SK-N-SH (cell line): ENCODE measurements at regions not wholly inside any gene's neighbourhood (a gene's known extent, or its start where the extent isn't known, plus 50 kb on each side); places are given as distances from the start of the nearest gene placed in this dataset.

Experiments used
- CTCF ChIA-PET: fragments of 300-600, 350-600 bp; formaldehyde crosslinking; extraction: SDS; loops from one replicate; lab custom pipeline; 2021; lab: Yijun Ruan, JAX
- POLR2A ChIA-PET: fragments of 350-600 bp; sonication (Branson Sonifier 250); formaldehyde crosslinking; extraction: SDS; loops from one replicate; lab custom pipeline; 2020; ENCODE audit warnings: antibody characterized with exemption, inconsistent platforms; lab: Yijun Ruan, JAX
- DNase-seq: peaks from one replicate; pipeline ENCODE4 v3.0.0; 2012
- H2AFZ ChIP-seq: fragments of 200-600 bp; sonication (generic); 2 replicates; pipeline ENCODE4 v1.8.1; 2016; ENCODE audit warnings: antibody characterized with exemption, mild to moderate bottlenecking, low read depth
- H3F3A ChIP-seq: fragments of 200-600 bp; sonication (generic); replicated peaks from 2 replicates; pipeline ENCODE3; 2016; ENCODE audit warnings: antibody characterized with exemption, mild to moderate bottlenecking; ENCODE audit not compliant: insufficient read depth
- H3K27ac ChIP-seq, 2 experiments: fragments of 200-500 bp in 1 of 2; fragments of 200-600 bp in 1 of 2; sonication (Bioruptor generic) in 1 of 2; sonication (generic), shearing (Covaris generic) in 1 of 2; 2 replicates each; pipeline versions ENCODE4 v1.5.1 to v1.6.1; 2014 to 2016; ENCODE audit warnings: low read depth in 2 of 2, inconsistent platforms in 1 of 2, low read length in 1 of 2, mild to moderate bottlenecking in 1 of 2, mixed read lengths in 1 of 2
- H3K27me3 ChIP-seq: fragments of 200-600 bp; sonication (generic), shearing (Covaris generic); 2 replicates; pipeline ENCODE4 v1.6.1; 2016; ENCODE audit warnings: mixed run types; ENCODE audit not compliant: insufficient read depth
- H3K36me3 ChIP-seq, 2 experiments: fragments of 200-500 bp in 1 of 2; fragments of 200-600 bp in 1 of 2; sonication (Bioruptor generic) in 1 of 2; sonication (generic) in 1 of 2; replicated peaks in 1 of 2; 2 replicates each; pipeline versions ENCODE3 to v1.5.1; 2014 to 2016; ENCODE audit warnings: low read length in 1 of 2, mild to moderate bottlenecking in 1 of 2; ENCODE audit not compliant: insufficient read depth in 2 of 2, control insufficient read depth in 1 of 2
- H3K4me1 ChIP-seq, 2 experiments: fragments of 200-500 bp in 1 of 2; fragments of 200-600 bp in 1 of 2; sonication (Bioruptor generic) in 1 of 2; sonication (generic), shearing (Covaris generic) in 1 of 2; 2 replicates each; pipeline versions ENCODE4 v1.5.1 to v1.6.1; 2014 to 2016; ENCODE audit warnings: low read depth in 1 of 2, low read length in 1 of 2, mixed run types in 1 of 2; ENCODE audit not compliant: insufficient read depth in 2 of 2, control insufficient read depth in 1 of 2
- H3K4me2 ChIP-seq: fragments of 200-600 bp; sonication (generic), shearing (Covaris generic); 2 replicates; pipeline ENCODE4 v1.6.1; 2017; ENCODE audit warnings: mixed run types
- H3K4me3 ChIP-seq, 2 experiments: fragments of 200-500 bp in 1 of 2; fragments of 200-600 bp in 1 of 2; sonication (Bioruptor generic) in 1 of 2; sonication (generic), shearing (Covaris generic) in 1 of 2; 2 replicates each; pipeline versions ENCODE4 v1.5.1 to v1.8.1; 2014 to 2016; ENCODE audit warnings: low read depth in 2 of 2, inconsistent platforms in 1 of 2, low read length in 1 of 2, mild to moderate bottlenecking in 1 of 2, mixed read lengths in 1 of 2, moderate library complexity in 1 of 2
- H3K79me2 ChIP-seq: fragments of 200-600 bp; sonication (generic); 2 replicates; pipeline ENCODE4 v1.8.1; 2017; ENCODE audit warnings: mild to moderate bottlenecking; ENCODE audit not compliant: insufficient read depth
- H3K9ac ChIP-seq: fragments of 200-600 bp; sonication (generic); 2 replicates; pipeline ENCODE4 v1.6.1; 2017; ENCODE audit warnings: mixed run types
- H3K9me2 ChIP-seq: fragments of 200-600 bp; sonication (generic); 2 replicates; pipeline ENCODE4 v1.6.1; 2017; ENCODE audit warnings: mixed run types
- H3K9me3 ChIP-seq: fragments of 200-600 bp; sonication (generic); 2 replicates; pipeline ENCODE4 v1.6.1; 2017; ENCODE audit warnings: mixed run types, mild to moderate bottlenecking, moderate library complexity
- H4K20me1 ChIP-seq: fragments of 200-600 bp; sonication (generic); 2 replicates; pipeline ENCODE4 v1.6.1; 2017; ENCODE audit warnings: mild to moderate bottlenecking, mixed run types; ENCODE audit not compliant: insufficient read depth
- CHD2 ChIP-seq: fragments of 150-350 bp; IDR thresholded peaks from 2 replicates; pipeline ENCODE4 v1.6.1; 2018; ENCODE audit warnings: low read length; ENCODE audit not compliant: partially characterized antibody
- EP300 ChIP-seq, 2 experiments: IDR thresholded peaks; 2 replicates each; pipeline versions ENCODE4 v1.4.0 to v1.6.1; 2012; ENCODE audit warnings: borderline replicate concordance in 1 of 2, low read depth in 1 of 2, low read length in 1 of 2
- EZH2phosphoT487 ChIP-seq: fragments of 200-600 bp; sonication (generic); IDR thresholded peaks from 2 replicates; pipeline ENCODE4 v1.6.1; 2017; ENCODE audit warnings: low read depth, mixed run types, mild to moderate bottlenecking, antibody characterized with exemption, moderate library complexity, borderline replicate concordance
- FOSL2 ChIP-seq: IDR thresholded peaks from 2 replicates; pipeline ENCODE4 v1.4.0; 2012; ENCODE audit warnings: low read depth, mild to moderate bottlenecking, moderate library complexity, borderline replicate concordance
- FOXM1 ChIP-seq: IDR thresholded peaks from 2 replicates; pipeline ENCODE4 v1.4.0; 2012; ENCODE audit warnings: low read depth, mild to moderate bottlenecking
- NFIC ChIP-seq: IDR thresholded peaks from 2 replicates; pipeline ENCODE4 v1.4.0; 2012; ENCODE audit warnings: borderline replicate concordance
- NRF1 ChIP-seq: IDR thresholded peaks from 2 replicates; pipeline ENCODE4 v1.6.1; 2012; ENCODE audit warnings: low read depth, mild to moderate bottlenecking, low read length
- RAD21 ChIP-seq: IDR thresholded peaks from 2 replicates; pipeline ENCODE4 v1.6.1; 2012; ENCODE audit warnings: mild to moderate bottlenecking, low read length
- RCOR1 ChIP-seq: fragments of 150-350 bp; IDR thresholded peaks from 2 replicates; pipeline ENCODE4 v1.6.1; 2017; ENCODE audit warnings: antibody characterized with exemption, low read length
- RFX5 ChIP-seq: IDR thresholded peaks from 2 replicates; pipeline ENCODE4 v1.6.1; 2012; ENCODE audit warnings: mild to moderate bottlenecking, improper control_type of control experiment, low read length
- RXRA ChIP-seq: IDR thresholded peaks from 2 replicates; pipeline ENCODE4 v1.4.0; 2012; ENCODE audit warnings: low read depth, mild to moderate bottlenecking, borderline replicate concordance
- SIN3A ChIP-seq: IDR thresholded peaks from 2 replicates; pipeline ENCODE4 v1.6.1; 2012; ENCODE audit warnings: low read depth, mild to moderate bottlenecking, low read length, moderate library complexity, borderline replicate concordance
- TAF1 ChIP-seq: IDR thresholded peaks from 2 replicates; pipeline ENCODE4 v1.6.1; 2012; ENCODE audit warnings: low read depth, mild to moderate bottlenecking, low read length, moderate library complexity, borderline replicate concordance
- YY1 ChIP-seq: IDR thresholded peaks from 2 replicates; pipeline ENCODE4 v1.4.0; 2012; ENCODE audit warnings: low read depth, mild to moderate bottlenecking
- WGBS: methylation state at CpG from one replicate; pipeline ENCODE4 v1.1.6; 2017; ENCODE audit warnings: low lambda C conversion rate; 5-methylcytosine and 5-hydroxymethylcytosine counted together
- TF ChIP-seq, protein P1 (sequence below): IDR thresholded peaks from 2 replicates; pipeline ENCODE4 v1.4.0; 2012; ENCODE audit warnings: low read depth
- TF ChIP-seq, protein P2 (sequence below): IDR thresholded peaks from 2 replicates; pipeline ENCODE4; 2012
- TF ChIP-seq, protein P3 (sequence below): IDR thresholded peaks from 2 replicates; pipeline ENCODE4 v1.4.0; 2012; ENCODE audit warnings: low read depth, borderline replicate concordance

DNA sequence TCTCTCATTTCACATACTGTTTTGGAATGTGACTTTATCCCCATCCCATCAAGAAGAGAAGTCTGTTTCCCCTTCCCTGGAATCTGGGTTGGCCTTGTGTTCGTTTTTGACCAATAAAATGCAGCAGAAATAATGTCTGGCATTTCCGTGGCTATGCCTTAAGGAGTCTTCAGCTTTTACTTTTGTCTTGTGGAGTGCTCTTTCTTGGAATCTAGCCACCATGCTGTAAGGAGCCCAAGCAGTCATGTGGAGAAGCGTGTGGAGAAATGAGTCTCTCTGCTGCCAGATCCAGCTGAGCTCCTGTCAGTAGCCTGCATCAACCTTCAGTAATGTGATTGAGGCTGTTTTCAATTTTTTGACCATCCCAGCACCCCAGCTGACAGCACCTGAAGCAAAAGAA is 84.4 kb upstream of the ARMCX2 start:
- TF ChIP-seq TAF1, result no peak
- no peak for TF ChIP-seq NRF1
- no peak for TF ChIP-seq YY1
- no peak for TF ChIP-seq EP300 (IDR thresholded peaks at IDR 0.05; ENCODE audit: borderline replicate concordance in 1 of 2, low read depth in 1 of 2, low read length in 1 of 2)
- TF ChIP-seq RCOR1, result no peak
- no peak for TF ChIP-seq NFIC
- TF ChIP-seq RAD21, result no peak
- TF ChIP-seq CHD2, result no peak
- TF ChIP-seq RFX5, result no peak
- TF ChIP-seq, protein P1, sequence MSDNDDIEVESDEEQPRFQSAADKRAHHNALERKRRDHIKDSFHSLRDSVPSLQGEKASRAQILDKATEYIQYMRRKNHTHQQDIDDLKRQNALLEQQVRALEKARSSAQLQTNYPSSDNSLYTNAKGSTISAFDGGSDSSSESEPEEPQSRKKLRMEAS, result no peak
- TF ChIP-seq, protein P2, sequence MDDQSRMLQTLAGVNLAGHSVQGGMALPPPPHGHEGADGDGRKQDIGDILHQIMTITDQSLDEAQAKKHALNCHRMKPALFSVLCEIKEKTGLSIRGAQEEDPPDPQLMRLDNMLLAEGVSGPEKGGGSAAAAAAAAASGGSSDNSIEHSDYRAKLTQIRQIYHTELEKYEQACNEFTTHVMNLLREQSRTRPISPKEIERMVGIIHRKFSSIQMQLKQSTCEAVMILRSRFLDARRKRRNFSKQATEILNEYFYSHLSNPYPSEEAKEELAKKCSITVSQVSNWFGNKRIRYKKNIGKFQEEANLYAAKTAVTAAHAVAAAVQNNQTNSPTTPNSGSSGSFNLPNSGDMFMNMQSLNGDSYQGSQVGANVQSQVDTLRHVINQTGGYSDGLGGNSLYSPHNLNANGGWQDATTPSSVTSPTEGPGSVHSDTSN, result no peak
- TF ChIP-seq FOSL2, result no peak
- TF ChIP-seq, protein P3, sequence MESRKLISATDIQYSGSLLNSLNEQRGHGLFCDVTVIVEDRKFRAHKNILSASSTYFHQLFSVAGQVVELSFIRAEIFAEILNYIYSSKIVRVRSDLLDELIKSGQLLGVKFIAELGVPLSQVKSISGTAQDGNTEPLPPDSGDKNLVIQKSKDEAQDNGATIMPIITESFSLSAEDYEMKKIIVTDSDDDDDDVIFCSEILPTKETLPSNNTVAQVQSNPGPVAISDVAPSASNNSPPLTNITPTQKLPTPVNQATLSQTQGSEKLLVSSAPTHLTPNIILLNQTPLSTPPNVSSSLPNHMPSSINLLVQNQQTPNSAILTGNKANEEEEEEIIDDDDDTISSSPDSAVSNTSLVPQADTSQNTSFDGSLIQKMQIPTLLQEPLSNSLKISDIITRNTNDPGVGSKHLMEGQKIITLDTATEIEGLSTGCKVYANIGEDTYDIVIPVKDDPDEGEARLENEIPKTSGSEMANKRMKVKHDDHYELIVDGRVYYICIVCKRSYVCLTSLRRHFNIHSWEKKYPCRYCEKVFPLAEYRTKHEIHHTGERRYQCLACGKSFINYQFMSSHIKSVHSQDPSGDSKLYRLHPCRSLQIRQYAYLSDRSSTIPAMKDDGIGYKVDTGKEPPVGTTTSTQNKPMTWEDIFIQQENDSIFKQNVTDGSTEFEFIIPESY, result no peak
- TF ChIP-seq FOXM1, result no peak
- TF ChIP-seq RXRA, result no peak
- no peak for TF ChIP-seq SIN3A
- no peak for TF ChIP-seq EZH2phosphoT487
- Histone ChIP-seq H3K79me2 (no peaks in the 10 kb centered on the region), H3K9me2 (no peaks in the 10 kb centered on the region), H3K9me3 (no peaks in the 10 kb centered on the region), H3K4me2 (no peak overlapping the region), H3K9ac (no peak overlapping the region), H3K36me3 (no peaks in the 10 kb centered on the region), H3K27ac (no peak overlapping the region), H3K4me3 (no peak overlapping the region), H3K27me3 (no peaks in the 10 kb centered on the region), H3F3A (no peaks in the 10 kb centered on the region), H3K4me1 (no peaks in the 10 kb centered on the region), H2AFZ (no peak overlapping the region), H4K20me1 (no peaks in the 10 kb centered on the region)
- no peak for DNase-seq
- ChIA-PET CTCF (no interaction called here), POLR2A (no interaction called here)
- WGBS, result 22% methylated on average over 3 of the region's 3 CpGs
